Progenitor cell of endocrine pancreas (in vitro differentiated cells): ENCODE measurements at regions not wholly inside any gene's neighbourhood (a gene's known extent, or its start where the extent isn't known, plus 50 kb on each side); places are given as distances from the start of the nearest gene placed in this dataset.

ENCODE experiments used
- DNase-seq: peaks from one replicate; pipeline ENCODE4 v3.0.0; 2021; ENCODE audit warnings: low spot score; ENCODE audit not compliant: unreplicated experiment
- H3K27ac Mint-ChIP-seq: 2 replicates; pipeline ENCODE4 v1.8.0; 2021; ENCODE audit warnings: mild to moderate bottlenecking, moderate library complexity, mixed read lengths
- H3K27me3 Mint-ChIP-seq: 2 replicates; pipeline ENCODE4 v1.8.0; 2021; ENCODE audit warnings: mixed read lengths
- H3K36me3 Mint-ChIP-seq: 2 replicates; pipeline ENCODE4 v1.8.0; 2022; ENCODE audit warnings: mixed read lengths; ENCODE audit not compliant: insufficient read depth
- H3K4me1 Mint-ChIP-seq: 2 replicates; pipeline ENCODE4 v1.8.0; 2021; ENCODE audit warnings: low read depth, mixed read lengths
- H3K4me3 Mint-ChIP-seq: 2 replicates; pipeline ENCODE4 v1.8.0; 2021; ENCODE audit warnings: low read depth, mild to moderate bottlenecking, moderate library complexity, mixed read lengths
- H3K9me3 Mint-ChIP-seq: 2 replicates; pipeline ENCODE4 v1.8.0; 2021; ENCODE audit warnings: low read depth, mixed read lengths
- TF ChIP-seq, protein P1 (sequence below): fragments of 200-600 bp; sonication (generic); IDR thresholded peaks from one replicate; pipeline ENCODE4 v1.5.0; 2021; ENCODE audit warnings: antibody characterized with exemption, mild to moderate bottlenecking; ENCODE audit not compliant: unreplicated experiment

DNA sequence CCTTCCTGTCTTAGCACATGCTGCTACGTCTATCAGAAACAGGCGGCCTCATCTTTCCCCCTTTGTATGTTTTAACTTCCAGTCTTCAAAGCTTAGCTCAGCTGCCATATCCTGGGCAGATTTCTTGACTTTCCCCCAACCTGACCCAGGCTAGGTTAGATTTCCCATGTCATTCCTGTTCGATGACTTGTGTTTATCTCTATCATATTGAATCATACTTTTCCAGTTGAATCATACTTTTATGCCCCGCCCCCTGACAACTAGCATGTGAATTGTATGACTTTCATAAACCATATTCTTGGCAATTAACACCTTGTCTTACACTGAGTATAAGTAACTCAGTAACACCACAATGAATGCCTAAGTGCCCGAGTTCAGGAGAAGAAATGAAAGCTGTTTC lies 128.3 kb downstream of the CYRIA start:
- no peaks in the 10 kb centered on the region for H3K36me3 Mint-ChIP-seq
- no peaks in the 10 kb centered on the region for H3K9me3 Mint-ChIP-seq
- H3K27ac Mint-ChIP-seq = no peak overlapping the region
- no peak for DNase-seq
- peaks cover 7% of the 10 kb centered on the region for H3K27me3 Mint-ChIP-seq
- no peak overlapping the region for H3K4me3 Mint-ChIP-seq
- no peaks in the 10 kb centered on the region for H3K4me1 Mint-ChIP-seq
- TF ChIP-seq, protein P1, sequence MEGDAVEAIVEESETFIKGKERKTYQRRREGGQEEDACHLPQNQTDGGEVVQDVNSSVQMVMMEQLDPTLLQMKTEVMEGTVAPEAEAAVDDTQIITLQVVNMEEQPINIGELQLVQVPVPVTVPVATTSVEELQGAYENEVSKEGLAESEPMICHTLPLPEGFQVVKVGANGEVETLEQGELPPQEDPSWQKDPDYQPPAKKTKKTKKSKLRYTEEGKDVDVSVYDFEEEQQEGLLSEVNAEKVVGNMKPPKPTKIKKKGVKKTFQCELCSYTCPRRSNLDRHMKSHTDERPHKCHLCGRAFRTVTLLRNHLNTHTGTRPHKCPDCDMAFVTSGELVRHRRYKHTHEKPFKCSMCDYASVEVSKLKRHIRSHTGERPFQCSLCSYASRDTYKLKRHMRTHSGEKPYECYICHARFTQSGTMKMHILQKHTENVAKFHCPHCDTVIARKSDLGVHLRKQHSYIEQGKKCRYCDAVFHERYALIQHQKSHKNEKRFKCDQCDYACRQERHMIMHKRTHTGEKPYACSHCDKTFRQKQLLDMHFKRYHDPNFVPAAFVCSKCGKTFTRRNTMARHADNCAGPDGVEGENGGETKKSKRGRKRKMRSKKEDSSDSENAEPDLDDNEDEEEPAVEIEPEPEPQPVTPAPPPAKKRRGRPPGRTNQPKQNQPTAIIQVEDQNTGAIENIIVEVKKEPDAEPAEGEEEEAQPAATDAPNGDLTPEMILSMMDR = no peak

DNA sequence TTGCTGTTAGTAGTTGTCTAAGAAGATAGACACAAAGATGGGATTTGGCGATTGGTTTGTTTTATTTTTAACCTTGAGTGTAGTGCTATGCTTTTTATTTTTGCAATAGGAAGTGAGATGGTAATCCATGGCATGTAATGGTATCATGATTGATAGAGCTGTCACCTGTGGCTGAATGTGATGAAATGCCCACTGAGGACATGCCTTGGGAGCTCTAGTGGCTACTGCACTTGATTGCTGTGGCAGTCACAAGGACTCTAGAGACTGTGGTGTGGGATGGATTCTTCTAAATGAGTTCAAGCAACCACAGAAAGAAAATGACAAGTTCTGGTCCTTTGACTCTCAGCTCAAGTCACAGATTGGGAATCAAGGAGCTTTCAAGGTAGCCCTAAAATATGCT lies 139.4 kb downstream of the CYRIA start:
- H3K27me3 Mint-ChIP-seq = peaks cover 17% of the 10 kb centered on the region
- H3K4me1 Mint-ChIP-seq = peaks cover 10% of the 10 kb centered on the region
- no peak for DNase-seq
- peaks cover 4% of the 10 kb centered on the region for H3K9me3 Mint-ChIP-seq
- no peaks in the 10 kb centered on the region for H3K36me3 Mint-ChIP-seq
- no peak overlapping the region for H3K4me3 Mint-ChIP-seq
- TF ChIP-seq, protein P1 = no peak
- H3K27ac Mint-ChIP-seq = no peak overlapping the region

DNA sequence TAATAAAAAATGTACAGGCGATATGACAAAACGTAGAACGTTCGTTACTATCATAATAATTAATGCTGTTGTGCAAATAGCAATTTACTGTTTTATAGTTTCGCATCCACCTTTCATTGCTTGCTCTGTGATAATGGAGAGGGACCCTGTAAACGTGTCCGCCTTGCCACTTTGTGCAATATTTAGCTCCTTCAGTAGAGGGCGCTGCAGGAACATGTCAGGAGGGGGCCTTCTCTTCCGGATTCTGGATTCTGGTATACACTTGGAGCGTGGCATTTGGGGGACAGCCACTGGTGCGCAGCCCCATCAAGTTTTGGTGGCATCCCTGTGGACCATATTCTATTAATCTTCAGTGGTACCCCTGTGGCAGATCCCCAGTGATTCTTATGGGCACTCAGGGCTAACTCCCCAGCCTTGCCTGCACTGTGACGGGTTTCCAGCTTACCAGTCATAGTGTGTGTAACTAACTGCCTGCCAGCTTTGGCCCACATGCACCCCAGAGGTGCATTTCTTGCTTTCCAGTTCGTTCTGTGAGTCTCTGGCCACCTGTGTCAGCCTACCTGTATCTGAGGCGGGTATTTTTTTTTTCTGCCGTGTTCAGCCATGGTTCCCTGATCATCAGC lies 140.3 kb downstream of the CYRIA start:
- peaks cover 10% of the 10 kb centered on the region for H3K4me1 Mint-ChIP-seq

DNA sequence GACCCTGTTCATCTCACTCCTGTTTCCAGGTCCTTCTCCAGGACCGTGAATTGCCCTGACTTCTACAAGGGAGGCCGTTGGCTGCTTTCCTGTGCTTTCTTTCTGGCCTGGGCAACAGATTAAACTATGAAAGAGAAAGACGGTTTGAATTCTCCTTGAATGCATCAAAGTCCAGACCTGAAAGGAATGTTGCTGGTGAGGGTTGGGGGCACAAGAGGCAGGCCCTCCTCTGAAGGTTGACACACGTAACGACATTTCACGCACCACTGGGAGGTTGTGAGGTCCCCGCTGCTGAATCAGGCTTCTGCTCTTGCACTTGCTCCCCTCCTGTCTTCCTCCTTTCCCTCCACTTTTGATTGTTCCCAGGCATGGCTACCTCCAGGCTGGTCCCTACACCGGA lies 141.9 kb downstream of the CYRIA start:
- no peak for DNase-seq
- Mint-ChIP-seq H3K9me3 (peaks cover 4% of the 10 kb centered on the region), H3K27me3 (peaks cover 18% of the 10 kb centered on the region), H3K27ac (no peak overlapping the region), H3K36me3 (no peaks in the 10 kb centered on the region), H3K4me3 (no peak overlapping the region), H3K4me1 (peaks cover 10% of the 10 kb centered on the region)
- TF ChIP-seq, protein P1 = no peak

More for the DNA sequence above, 140.3 kb downstream of the CYRIA start:
- H3K9me3 Mint-ChIP-seq = peaks cover 4% of the 10 kb centered on the region
- peaks cover 14% of the 10 kb centered on the region for H3K27me3 Mint-ChIP-seq
- no peak overlapping the region for H3K4me3 Mint-ChIP-seq
- H3K36me3 Mint-ChIP-seq = no peaks in the 10 kb centered on the region
- TF ChIP-seq, protein P1 = peak; percentile 35
- H3K27ac Mint-ChIP-seq = no peak overlapping the region
- no peak for DNase-seq

DNA sequence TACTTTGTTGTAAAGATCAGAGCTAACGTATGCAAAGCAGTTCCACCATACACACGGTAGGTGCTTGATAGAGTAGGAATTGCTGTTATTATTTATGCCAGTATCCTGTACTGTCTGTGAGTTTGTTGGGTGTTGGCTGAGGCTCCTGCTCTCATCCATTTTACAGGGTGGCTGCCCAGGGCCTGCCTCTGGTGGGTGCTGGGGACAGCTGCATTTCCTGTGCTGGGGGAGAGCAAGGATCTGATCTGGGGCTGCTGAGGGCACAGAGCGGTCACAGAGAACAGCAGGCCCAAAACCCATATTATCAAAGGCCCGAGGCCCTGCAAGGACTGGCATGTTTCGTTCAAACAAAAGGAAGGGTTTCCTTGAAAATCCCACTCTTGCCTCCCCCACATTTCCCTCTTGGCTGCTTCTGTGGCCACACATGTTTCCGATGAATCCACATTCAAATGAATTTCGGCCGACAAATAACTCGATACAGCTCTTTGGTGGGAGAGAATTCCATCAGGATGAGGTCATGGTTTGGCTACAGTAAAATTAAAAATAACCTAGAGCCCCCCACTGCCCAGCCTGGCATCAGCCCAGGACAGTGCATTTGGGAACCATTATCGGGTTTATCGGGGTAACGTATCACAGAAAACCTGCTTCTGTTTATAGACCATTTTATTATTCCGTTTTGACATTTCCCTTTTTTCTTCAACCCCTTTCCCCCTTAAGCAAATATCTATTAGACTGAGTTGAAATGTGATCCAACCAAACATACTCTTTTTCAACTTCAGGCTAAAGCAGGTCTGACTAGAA lies 143.4 kb downstream of the CYRIA start:
- Mint-ChIP-seq H3K9me3 (peaks cover 4% of the 10 kb centered on the region), H3K4me3 (no peak overlapping the region), H3K27ac (peak overlapping the region; percentile 39), H3K4me1 (peaks cover 10% of the 10 kb centered on the region), H3K36me3 (no peaks in the 10 kb centered on the region), H3K27me3 (peaks cover 32% of the 10 kb centered on the region)
- no peak for DNase-seq
- TF ChIP-seq, protein P1 = no peak
